SKM-1 treated with dmso at 0.1 percent for 144 hours (cell line): ENCODE measurements at regions not wholly inside any gene's neighbourhood (a gene's known extent, or its start where the extent isn't known, plus 50 kb on each side); places are given as distances from the start of the nearest gene placed in this dataset.

Experiments
- DNase-seq: peaks from one replicate; lab custom pipeline; 2025; ENCODE audit not compliant: unreplicated experiment; lab: John Stamatoyannopoulos, UW

DNA sequence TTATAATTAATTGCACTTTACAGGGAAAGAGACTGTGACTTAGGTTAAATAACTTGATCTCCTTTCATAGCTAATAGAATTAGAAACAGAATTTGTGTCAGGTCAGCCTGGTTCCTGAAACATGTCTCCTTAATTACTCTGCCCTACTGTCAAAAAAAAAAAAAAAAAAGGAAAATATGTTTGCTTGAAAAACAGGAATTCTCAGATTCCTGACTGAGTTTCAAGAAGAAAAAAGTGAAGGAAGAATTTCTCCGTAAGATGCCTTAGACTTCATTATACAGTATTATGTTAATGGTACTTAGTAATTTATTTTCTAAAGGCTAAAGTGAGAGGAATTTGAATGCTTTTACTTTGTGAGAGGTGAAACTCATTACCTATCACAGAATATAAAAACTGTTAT lies 118.4 kb upstream of the REG3G start:
- no peak for DNase-seq

DNA sequence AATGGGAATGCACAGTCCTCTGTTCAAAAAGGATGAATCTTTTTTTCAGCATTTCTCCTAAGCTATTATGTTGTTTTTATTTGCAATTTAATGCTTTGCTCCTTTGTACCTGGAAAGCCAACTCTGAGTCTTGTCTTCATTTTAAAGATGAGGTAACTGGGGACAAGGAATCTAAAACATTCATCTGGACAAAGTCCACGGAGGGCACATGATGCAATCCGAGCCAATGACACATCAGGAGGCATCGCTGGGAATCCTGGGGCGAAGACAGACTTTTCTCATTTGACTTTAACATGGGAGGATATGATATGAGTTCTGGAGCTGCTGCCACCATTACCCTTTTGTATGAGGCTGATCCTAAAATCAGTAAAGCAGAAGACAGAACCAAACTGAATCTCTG lies 116.5 kb upstream of the REG3G start:
- no peak for DNase-seq

DNA sequence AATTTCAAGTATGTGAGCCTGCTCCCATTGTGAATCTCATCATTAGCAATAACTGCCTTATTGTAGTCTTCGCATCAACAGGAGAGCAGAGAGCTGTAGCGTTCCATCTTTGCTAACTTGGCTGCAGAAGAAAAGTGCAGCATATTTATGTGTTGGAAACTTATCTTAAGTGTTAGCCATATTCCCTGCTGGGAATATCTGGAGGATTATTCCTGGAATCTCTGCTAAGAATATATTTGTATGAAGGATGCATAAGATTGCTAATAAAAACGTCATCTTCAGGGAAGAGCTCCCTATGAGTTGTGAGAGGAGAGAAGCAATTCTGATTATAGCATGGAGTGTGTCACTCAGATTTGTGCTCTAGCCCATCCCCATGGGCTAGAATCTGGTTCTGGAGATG lies 115.1 kb upstream of the REG3G start:
- DNase-seq, result no peak

DNA sequence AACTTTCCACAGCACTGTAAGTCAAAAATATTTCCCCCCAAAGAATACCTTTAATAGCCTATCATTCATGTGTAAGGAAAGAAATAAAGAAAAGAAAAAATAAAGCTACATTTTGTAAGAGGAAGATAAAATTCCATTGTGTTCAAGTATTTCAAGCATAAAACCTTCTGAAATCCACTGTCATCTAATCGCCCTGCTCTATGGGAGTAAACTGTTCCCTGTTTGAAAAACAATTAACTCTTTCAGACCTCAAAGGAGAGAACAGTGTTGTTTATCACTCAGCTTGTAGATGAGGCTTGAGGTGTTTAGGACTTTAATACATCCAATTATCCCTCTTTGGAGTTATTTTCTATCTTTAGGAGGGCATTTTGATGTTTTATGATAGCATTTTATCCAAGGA lies 112.2 kb upstream of the REG3G start:
- DNase-seq, result no peak

DNA sequence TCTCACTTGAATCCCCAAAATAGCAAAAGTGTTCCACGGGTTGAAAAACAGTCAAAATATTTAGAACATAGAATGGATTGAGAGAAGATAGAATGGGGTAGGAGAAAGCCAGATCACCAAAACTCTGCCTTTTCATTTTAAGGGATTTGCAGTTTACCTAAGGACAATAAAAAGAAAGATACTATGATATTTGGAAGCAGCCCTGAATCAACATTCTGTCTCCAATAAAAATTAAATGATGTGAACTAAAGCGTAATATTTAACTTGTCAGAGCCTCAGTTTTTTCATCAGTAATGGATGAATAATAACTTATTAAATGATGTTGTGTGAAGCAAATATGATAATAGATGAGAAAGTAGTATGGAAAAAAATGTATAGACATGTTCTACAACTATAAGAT lies 100.2 kb upstream of the REG3G start:
- DNase-seq, result no peak

DNA sequence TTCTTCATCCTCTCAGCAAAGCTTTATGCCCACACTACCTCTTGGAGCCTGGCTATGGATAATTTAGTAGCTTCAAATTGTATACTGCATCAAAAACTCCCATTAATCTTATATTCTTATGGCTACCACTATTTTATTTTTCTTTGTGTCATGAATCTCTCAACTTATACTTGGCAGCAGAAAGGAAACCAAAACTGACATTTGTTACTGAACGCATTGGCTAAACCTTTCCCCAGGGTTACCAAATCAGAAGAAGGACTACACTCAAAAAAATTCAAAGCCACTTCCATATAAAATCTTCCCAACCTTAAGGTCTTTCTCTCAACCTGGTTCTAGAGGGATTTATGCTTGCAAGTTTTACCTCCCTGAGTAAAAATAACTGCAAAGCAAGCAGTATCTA lies 97.0 kb upstream of the REG3G start:
- no peak for DNase-seq

DNA sequence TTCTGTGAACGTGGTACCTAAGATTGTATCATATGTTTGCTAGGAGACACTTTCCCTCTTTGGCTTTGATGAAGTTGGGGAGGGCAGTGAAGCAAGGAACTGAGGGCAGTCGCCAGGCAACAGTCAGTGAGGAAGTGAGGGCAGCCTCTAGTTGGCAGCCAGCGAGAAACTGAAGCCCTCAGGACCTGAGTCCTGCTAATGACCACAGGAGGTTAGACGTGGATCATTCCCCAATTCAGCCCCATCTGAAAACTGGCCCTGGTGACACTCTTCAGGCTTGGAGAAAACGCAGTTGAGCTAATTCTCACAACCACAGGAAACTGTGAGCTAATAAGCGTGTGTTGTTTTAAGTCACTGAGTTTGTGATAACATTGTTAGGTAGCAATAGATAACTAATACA lies 84.5 kb upstream of the REG3G start:
- no peak for DNase-seq

DNA sequence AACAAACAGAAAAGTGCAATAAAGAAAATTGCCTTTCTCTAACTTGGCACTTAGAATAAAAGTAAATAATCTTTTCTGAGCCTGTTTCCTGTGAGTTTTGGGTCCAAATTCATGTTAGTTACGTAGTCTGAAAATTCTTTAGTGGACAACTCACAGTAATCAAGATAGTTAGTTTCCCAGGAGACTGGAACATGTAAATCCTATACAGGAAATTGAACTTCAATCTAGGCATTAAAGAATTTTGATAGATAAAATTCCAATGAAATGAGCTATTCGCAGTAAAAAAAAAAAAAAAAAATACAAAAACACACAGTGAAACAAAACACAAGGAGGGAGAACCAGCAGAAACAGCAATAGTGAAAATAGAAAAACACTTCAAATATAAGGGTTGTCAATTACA lies 83.8 kb upstream of the REG3G start:
- DNase-seq, result no peak

DNA sequence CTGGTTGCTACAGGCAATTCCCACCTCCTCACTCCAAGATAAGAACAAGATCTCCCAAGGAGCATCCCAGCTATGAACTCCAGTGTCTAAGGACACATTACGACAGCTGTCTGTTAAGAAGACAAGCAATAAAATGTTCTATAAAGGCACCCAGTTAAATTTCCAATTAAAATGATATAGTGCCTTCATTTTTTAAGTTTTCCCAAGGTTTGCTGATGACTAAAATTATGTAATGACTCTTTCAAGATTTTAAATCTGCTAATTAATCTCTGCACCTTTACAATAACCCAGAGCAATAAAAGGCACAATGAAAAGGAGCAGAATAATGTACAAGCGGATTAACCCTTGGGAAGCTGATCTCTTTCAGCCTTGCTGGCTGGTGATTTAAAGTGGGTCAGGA lies 61.6 kb upstream of the REG3G start:
- DNase-seq, result no peak

DNA sequence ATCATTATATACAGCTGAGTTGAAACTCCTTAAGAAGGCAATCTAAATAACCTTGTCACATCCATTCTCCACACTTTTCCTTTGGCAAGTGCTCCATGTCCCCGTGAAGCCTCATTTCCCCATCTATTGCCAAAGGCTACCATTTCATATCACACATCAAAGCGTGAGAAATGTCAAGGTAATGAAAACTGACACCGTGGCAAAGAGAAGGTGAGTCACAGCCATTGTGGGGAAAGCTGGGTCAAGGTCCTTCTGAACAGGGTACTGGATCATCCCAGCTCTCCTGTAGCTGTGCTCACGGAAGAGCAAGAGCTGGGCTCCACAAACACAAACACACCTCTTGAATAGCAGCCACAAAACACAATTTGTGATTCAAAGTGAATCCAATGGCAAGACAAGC lies 58.2 kb upstream of the REG3G start:
- DNase-seq, result no peak

DNA sequence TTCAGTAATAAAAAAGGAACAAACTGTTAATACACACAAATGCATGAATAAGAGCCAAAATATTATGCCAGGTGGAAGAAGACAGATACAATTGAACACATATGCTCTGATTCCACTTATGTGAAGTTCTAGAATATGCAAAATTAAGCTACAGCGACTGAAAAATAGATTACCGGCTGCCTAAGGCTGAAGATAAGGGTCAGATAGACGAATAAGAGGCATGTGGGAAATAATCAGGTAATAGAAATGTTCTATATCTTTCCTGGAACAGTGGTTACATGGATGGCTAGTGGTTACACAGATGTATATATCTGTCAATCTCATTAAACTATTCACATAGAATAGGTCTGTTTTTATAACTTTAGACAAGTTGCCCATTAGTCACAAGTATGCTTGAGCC lies 51.9 kb upstream of the REG3G start:
- no peak for DNase-seq
